ENCODE measurements at regions not wholly inside any gene's neighbourhood (a gene's known extent, or its start where the extent isn't known, plus 50 kb on each side); places are given as distances from the start of the nearest gene placed in this dataset.

GRCh38 chr6:169867751-169868191 lies 116.3 kb downstream of the ERMARD start:
- H3K36me3 ChIP-seq (ENCODE audit: insufficient read depth, low read length, poor library complexity, severe bottlenecking) = no peaks in the 10 kb centered on the region
- DNase-seq (ENCODE audit: low spot score) = no peak
- H3K4me1 ChIP-seq (ENCODE audit: insufficient read depth, low read length, poor library complexity, severe bottlenecking) = no peaks in the 10 kb centered on the region
- H3K4me3 ChIP-seq (ENCODE audit: low read depth, low read length, poor library complexity, severe bottlenecking) = no peak overlapping the region
- POLR2A ChIA-PET (ENCODE audit: low non-redundant PET) = no interaction called here
- TF ChIP-seq CTCF (conservative IDR thresholded peaks at IDR 0.05; ENCODE audit: low read depth, low read length) (no peak), EZH2 (IDR thresholded peaks at IDR 0.05; ENCODE audit: borderline replicate concordance, low read depth, low read length, poor library complexity, severe bottlenecking) (no peak)
- H3K27ac ChIP-seq (ENCODE audit: low read depth, low read length, poor library complexity, severe bottlenecking) = no peak overlapping the region
- H3K27me3 ChIP-seq (replicated peaks; ENCODE audit: insufficient read depth, low read depth, low read length, poor library complexity) = no peaks in the 10 kb centered on the region
- intact Hi-C loops (cut with micrococcal nuclease; ENCODE audit: unreplicated experiment) = no loop called here
- CTCF ChIA-PET = no interaction called here
- no peaks in the 10 kb centered on the region for H3K9me3 ChIP-seq (ENCODE audit: low read depth, low read length, poor library complexity, severe bottlenecking)
- BruUV-seq (replicated peaks) = no TSS peak

- Histone ChIP-seq H3K4me3 (ENCODE audit: low read depth, low read length, poor library complexity, severe bottlenecking) (no peak overlapping the region), H3K4me1 (ENCODE audit: insufficient read depth, low read length, poor library complexity, severe bottlenecking) (no peaks in the 10 kb centered on the region), H3K27me3 (replicated peaks; ENCODE audit: insufficient read depth, low read depth, low read length, poor library complexity) (no peaks in the 10 kb centered on the region), H3K36me3 (ENCODE audit: insufficient read depth, low read length, poor library complexity, severe bottlenecking) (no peaks in the 10 kb centered on the region), H3K9me3 (ENCODE audit: low read depth, low read length, poor library complexity, severe bottlenecking) (no peaks in the 10 kb centered on the region), H3K27ac (ENCODE audit: low read depth, low read length, poor library complexity, severe bottlenecking) (no peak overlapping the region)
- intact Hi-C loops (cut with micrococcal nuclease; ENCODE audit: unreplicated experiment) = no loop called here
- CTCF ChIA-PET = no interaction called here
- DNase-seq (ENCODE audit: low spot score) = no peak
- POLR2A ChIA-PET (ENCODE audit: low non-redundant PET) = no interaction called here
- BruUV-seq (replicated peaks) = no TSS peak
- TF ChIP-seq CTCF (conservative IDR thresholded peaks at IDR 0.05; ENCODE audit: low read depth, low read length) (no peak), EZH2 (IDR thresholded peaks at IDR 0.05; ENCODE audit: borderline replicate concordance, low read depth, low read length, poor library complexity, severe bottlenecking) (no peak)
These were observed 115.5 kb downstream of the ERMARD start for GRCh38 chr6:169866668-169867521.

GRCh38 chr6:169866140-169866534 lies 114.7 kb downstream of the ERMARD start:
- Histone ChIP-seq H3K27me3 (replicated peaks; ENCODE audit: insufficient read depth, low read depth, low read length, poor library complexity) (no peaks in the 10 kb centered on the region), H3K27ac (ENCODE audit: low read depth, low read length, poor library complexity, severe bottlenecking) (no peak overlapping the region), H3K9me3 (ENCODE audit: low read depth, low read length, poor library complexity, severe bottlenecking) (no peaks in the 10 kb centered on the region), H3K4me1 (ENCODE audit: insufficient read depth, low read length, poor library complexity, severe bottlenecking) (no peaks in the 10 kb centered on the region), H3K36me3 (ENCODE audit: insufficient read depth, low read length, poor library complexity, severe bottlenecking) (no peaks in the 10 kb centered on the region), H3K4me3 (ENCODE audit: low read depth, low read length, poor library complexity, severe bottlenecking) (no peak overlapping the region)
- POLR2A ChIA-PET (ENCODE audit: low non-redundant PET) = no interaction called here
- CTCF ChIA-PET = no interaction called here
- no TSS peak for BruUV-seq (replicated peaks)
- no peak for TF ChIP-seq EZH2 (IDR thresholded peaks at IDR 0.05; ENCODE audit: borderline replicate concordance, low read depth, low read length, poor library complexity, severe bottlenecking)
- TF ChIP-seq CTCF (conservative IDR thresholded peaks at IDR 0.05; ENCODE audit: low read depth, low read length) = no peak
- intact Hi-C loops (cut with micrococcal nuclease; ENCODE audit: unreplicated experiment) = no loop called here
- DNase-seq (ENCODE audit: low spot score) = no peak
